Trophoblast cell (in vitro differentiated cells and primary cell): ENCODE measurements at regions not wholly inside any gene's neighbourhood (a gene's known extent, or its start where the extent isn't known, plus 50 kb on each side); places are given as distances from the start of the nearest gene placed in this dataset.

Source experiments
- DNase-seq, 2 donors: peaks; one replicate each; pipeline ENCODE4 v3.0.0-alpha.2; 2016
- H2AFZ ChIP-seq: 2 replicates; pipeline ENCODE4 v1.6.1; 2013; ENCODE audit warnings: low read length, moderate library complexity, mild to moderate bottlenecking; ENCODE audit not compliant: insufficient read depth, poor library complexity
- H2AK5ac ChIP-seq: 2 replicates; pipeline ENCODE4 v1.6.1; 2013; ENCODE audit warnings: mild to moderate bottlenecking, low read length
- H2BK120ac ChIP-seq: 2 replicates; pipeline ENCODE4 v1.6.1; 2013; ENCODE audit warnings: low read length, mild to moderate bottlenecking, moderate library complexity; ENCODE audit not compliant: insufficient read depth, poor library complexity
- H2BK12ac ChIP-seq: 2 replicates; pipeline ENCODE4 v1.6.1; 2013; ENCODE audit warnings: mild to moderate bottlenecking, low read length, moderate library complexity
- H2BK5ac ChIP-seq: 2 replicates; pipeline ENCODE4 v1.6.1; 2013; ENCODE audit warnings: low read length, low read depth, moderate library complexity, mild to moderate bottlenecking; ENCODE audit not compliant: poor library complexity
- H3K14ac ChIP-seq: 2 replicates; pipeline ENCODE4 v1.6.1; 2013; ENCODE audit warnings: mild to moderate bottlenecking, low read length
- H3K18ac ChIP-seq: 2 replicates; pipeline ENCODE4 v1.6.1; 2013; ENCODE audit warnings: mild to moderate bottlenecking, low read length
- H3K23ac ChIP-seq: 2 replicates; pipeline ENCODE4 v1.6.1; 2013; ENCODE audit warnings: low read length
- H3K27ac ChIP-seq: 2 replicates; pipeline ENCODE4 v1.5.1; 2013; ENCODE audit warnings: low read depth, mild to moderate bottlenecking, inconsistent platforms, low read length, moderate library complexity
- H3K27me3 ChIP-seq: 2 replicates; pipeline ENCODE4 v1.6.1; 2013; ENCODE audit warnings: inconsistent platforms, mild to moderate bottlenecking, low read length, moderate library complexity; ENCODE audit not compliant: insufficient read depth
- H3K36me3 ChIP-seq, 2 experiments: 1 replicate in 1 of 2; 2 replicates in 1 of 2; pipeline ENCODE4 v1.6.1; 2013; ENCODE audit warnings: low read length in 2 of 2, mild to moderate bottlenecking in 2 of 2, moderate library complexity in 1 of 2; ENCODE audit not compliant: insufficient read depth in 2 of 2, control insufficient read depth in 1 of 2
- H3K4ac ChIP-seq: 2 replicates; pipeline ENCODE4 v1.6.1; 2013; ENCODE audit warnings: low read depth, mild to moderate bottlenecking, low read length, moderate library complexity
- H3K4me1 ChIP-seq, 2 experiments: 1 replicate in 1 of 2; 2 replicates in 1 of 2; pipeline ENCODE4 v1.6.1; 2013; ENCODE audit warnings: low read length in 2 of 2, mild to moderate bottlenecking in 2 of 2, moderate library complexity in 1 of 2; ENCODE audit not compliant: insufficient read depth in 2 of 2, control insufficient read depth in 1 of 2
- H3K4me2 ChIP-seq: 2 replicates; pipeline ENCODE4 v1.6.1; 2013; ENCODE audit warnings: inconsistent platforms, mild to moderate bottlenecking, low read length, moderate library complexity
- H3K4me3 ChIP-seq: 2 replicates; pipeline ENCODE4 v1.5.1; 2013; ENCODE audit warnings: mild to moderate bottlenecking, low read depth, low read length, inconsistent platforms
- H3K79me1 ChIP-seq: one replicate; pipeline ENCODE4 v1.6.1; 2013; ENCODE audit warnings: low read length
- H3K79me2 ChIP-seq: 2 replicates; pipeline ENCODE4 v1.6.1; 2013; ENCODE audit warnings: low read length, mild to moderate bottlenecking; ENCODE audit not compliant: control insufficient read depth, insufficient read depth, poor library complexity
- H3K9ac ChIP-seq: 2 replicates; pipeline ENCODE4 v1.6.1; 2013; ENCODE audit warnings: mild to moderate bottlenecking, low read length
- H3K9me3 ChIP-seq: 2 replicates; pipeline ENCODE4 v1.6.1; 2013; ENCODE audit warnings: low read depth, mild to moderate bottlenecking, control low read depth, inconsistent platforms, low read length; ENCODE audit not compliant: insufficient read depth
- H4K12ac ChIP-seq: 2 replicates; pipeline ENCODE4 v1.6.1; 2013; ENCODE audit warnings: low read depth, mild to moderate bottlenecking, low read length, moderate library complexity
- H4K8ac ChIP-seq: 2 replicates; pipeline ENCODE4 v1.6.1; 2013; ENCODE audit warnings: low read depth, mild to moderate bottlenecking, low read length, moderate library complexity
- H4K91ac ChIP-seq: one replicate; pipeline ENCODE4 v1.6.1; 2013; ENCODE audit warnings: low read depth, mild to moderate bottlenecking, low read length, moderate library complexity
- WGBS: extraction: QIAGEN DNeasy Blood & Tissue Kit; methylation state at CpG from one replicate; pipeline ENCODE4 v1.1.7; 2013; ENCODE audit warnings: missing lambda C conversion rate; ENCODE audit not compliant: insufficient read length, insufficient coverage; ENCODE audit errors: extremely low coverage; 5-methylcytosine and 5-hydroxymethylcytosine counted together

DNA sequence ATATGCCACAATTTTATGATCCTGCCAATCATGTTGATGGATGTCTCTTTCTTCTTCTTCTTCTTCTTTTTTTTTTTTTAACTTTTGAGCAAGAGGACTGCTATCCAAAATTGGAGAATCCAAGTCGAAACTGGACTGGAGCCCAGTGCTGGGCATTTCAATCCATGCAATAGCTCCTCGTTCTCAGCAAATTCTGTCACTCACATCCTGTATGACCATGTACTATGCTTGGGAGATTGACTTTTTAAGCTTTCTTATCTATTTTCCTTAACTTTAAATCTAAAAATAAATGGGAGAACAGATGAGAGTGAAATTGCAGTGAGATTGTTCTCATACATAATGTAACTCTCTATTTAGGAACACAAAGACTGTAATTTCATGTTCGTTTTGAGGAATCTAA, 123.0 kb upstream of the PUDP start:
- no peak overlapping the region for H2BK5ac ChIP-seq
- no peaks in the 10 kb centered on the region for H3K4me1 ChIP-seq
- no peak overlapping the region for H2BK120ac ChIP-seq
- no peak overlapping the region for H3K4me3 ChIP-seq
- H3K36me3 ChIP-seq = no peaks in the 10 kb centered on the region
- H2BK12ac ChIP-seq = no peak overlapping the region
- H3K79me1 ChIP-seq = no peaks in the 10 kb centered on the region
- no peak overlapping the region for H3K4ac ChIP-seq
- no peaks in the 10 kb centered on the region for H3K27me3 ChIP-seq
- no CpG with 5 or more reads among the region's 3 CpGs for WGBS
- no peak overlapping the region for H3K4me2 ChIP-seq
- H3K9ac ChIP-seq = no peak overlapping the region
- no peak overlapping the region for H2AK5ac ChIP-seq
- no peak overlapping the region for H4K8ac ChIP-seq
- H3K14ac ChIP-seq = no peak overlapping the region
- H3K23ac ChIP-seq = no peak overlapping the region
- H2AFZ ChIP-seq = no peak overlapping the region
- H4K91ac ChIP-seq = no peak overlapping the region
- H4K12ac ChIP-seq = no peak overlapping the region
- no peak for DNase-seq
- H3K79me2 ChIP-seq = no peaks in the 10 kb centered on the region
- H3K27ac ChIP-seq = no peak overlapping the region
- no peaks in the 10 kb centered on the region for H3K9me3 ChIP-seq
- H3K18ac ChIP-seq = no peak overlapping the region

DNA sequence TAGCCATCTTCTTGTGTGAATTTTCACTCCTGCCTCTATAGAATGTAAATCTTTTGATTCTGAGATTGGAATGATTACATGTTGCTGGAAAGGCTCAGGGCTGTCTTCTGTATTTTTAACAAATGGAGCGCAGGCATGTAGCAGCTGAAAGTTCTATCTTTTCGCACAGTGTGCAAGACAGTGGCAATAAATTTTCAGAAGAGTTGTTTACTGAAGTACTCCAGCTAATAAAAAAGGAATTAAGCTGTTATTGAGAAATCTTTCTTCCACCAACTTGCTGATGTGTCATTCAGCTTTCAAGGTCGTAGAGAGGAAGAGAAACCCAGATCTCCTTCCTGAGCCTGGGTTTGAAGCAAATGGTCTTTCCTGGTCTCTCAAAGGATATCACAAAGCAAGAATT, 122.0 kb upstream of the PUDP start:
- Histone ChIP-seq H3K23ac (no peak overlapping the region), H3K14ac (no peak overlapping the region), H3K79me1 (no peaks in the 10 kb centered on the region), H3K9me3 (no peaks in the 10 kb centered on the region), H4K8ac (no peak overlapping the region), H2BK120ac (no peak overlapping the region), H3K4ac (no peak overlapping the region), H2BK5ac (no peak overlapping the region), H4K91ac (no peak overlapping the region), H3K36me3 (no peaks in the 10 kb centered on the region), H3K79me2 (no peaks in the 10 kb centered on the region), H3K4me3 (no peak overlapping the region), H3K18ac (no peak overlapping the region), H2BK12ac (no peak overlapping the region), H3K9ac (no peak overlapping the region), H3K4me1 (no peaks in the 10 kb centered on the region), H3K4me2 (no peak overlapping the region), H4K12ac (no peak overlapping the region), H3K27ac (no peak overlapping the region), H3K27me3 (no peaks in the 10 kb centered on the region), H2AK5ac (no peak overlapping the region), H2AFZ (no peak overlapping the region)
- no peak for DNase-seq
- no CpG with 5 or more reads among the region's 3 CpGs for WGBS

- H3K27ac ChIP-seq = no peak overlapping the region
- no peak overlapping the region for H3K23ac ChIP-seq
- H3K18ac ChIP-seq = no peak overlapping the region
- H2BK120ac ChIP-seq = no peak overlapping the region
- H2BK12ac ChIP-seq = no peak overlapping the region
- H4K12ac ChIP-seq = no peak overlapping the region
- H3K9ac ChIP-seq = no peak overlapping the region
- no peak overlapping the region for H3K4me2 ChIP-seq
- H2BK5ac ChIP-seq = no peak overlapping the region
- H4K8ac ChIP-seq = no peak overlapping the region
- no peaks in the 10 kb centered on the region for H3K27me3 ChIP-seq
- no peak overlapping the region for H3K4me3 ChIP-seq
- no peaks in the 10 kb centered on the region for H3K4me1 ChIP-seq
- H2AK5ac ChIP-seq = no peak overlapping the region
- DNase-seq = no peak
- no peaks in the 10 kb centered on the region for H3K79me2 ChIP-seq
- no peak overlapping the region for H4K91ac ChIP-seq
- WGBS = no CpG with 5 or more reads among the region's 5 CpGs
- H2AFZ ChIP-seq = no peak overlapping the region
- H3K9me3 ChIP-seq = no peaks in the 10 kb centered on the region
- H3K4ac ChIP-seq = no peak overlapping the region
- H3K14ac ChIP-seq = no peak overlapping the region
- no peaks in the 10 kb centered on the region for H3K79me1 ChIP-seq
- no peaks in the 10 kb centered on the region for H3K36me3 ChIP-seq
Measured at GRCh38 chrX:7269589-7269988, 121.6 kb upstream of the PUDP start.

GRCh38 chrX:7266288-7266687, 118.3 kb upstream of the PUDP start:
- no CpG with 5 or more reads among the region's 1 CpG for WGBS
- Histone ChIP-seq H3K9me3 (no peaks in the 10 kb centered on the region), H3K9ac (no peak overlapping the region), H2BK120ac (no peak overlapping the region), H2AFZ (no peak overlapping the region), H3K27ac (no peak overlapping the region), H4K12ac (no peak overlapping the region), H3K14ac (no peak overlapping the region), H2BK12ac (no peak overlapping the region), H2AK5ac (no peak overlapping the region), H3K36me3 (peaks cover 0 to 2% of the 10 kb centered on the region in 2 experiments), H3K79me2 (no peaks in the 10 kb centered on the region), H3K4me2 (no peak overlapping the region), H3K79me1 (no peaks in the 10 kb centered on the region), H3K18ac (no peak overlapping the region), H3K4me3 (no peak overlapping the region), H4K8ac (no peak overlapping the region), H2BK5ac (no peak overlapping the region), H3K4me1 (no peaks in the 10 kb centered on the region), H4K91ac (no peak overlapping the region), H3K23ac (no peak overlapping the region), H3K27me3 (no peaks in the 10 kb centered on the region), H3K4ac (no peak overlapping the region)
- DNase-seq = no peak
